ACC112 (cell line): ENCODE measurements at regions not wholly inside any gene's neighbourhood (a gene's known extent, or its start where the extent isn't known, plus 50 kb on each side); places are given as distances from the start of the nearest gene placed in this dataset.

Experiments
- H2AFZ ChIP-seq: fragments of 200-600 bp; sonication (generic); one replicate; pipeline ENCODE4 v1.6.0; 2017; ENCODE audit warnings: antibody characterized with exemption, low read length; ENCODE audit not compliant: unreplicated experiment
- H3K27ac ChIP-seq: fragments of 200-600 bp; sonication (generic); 2 replicates; pipeline ENCODE4 v1.5.1; 2014; ENCODE audit warnings: low read depth, mild to moderate bottlenecking, antibody characterized with exemption, low read length, moderate library complexity
- H3K27me3 ChIP-seq: fragments of 200-600 bp; sonication (generic); 2 replicates; pipeline ENCODE4 v1.6.1; 2014; ENCODE audit warnings: mild to moderate bottlenecking, antibody characterized with exemption, low read length, moderate library complexity, mixed read lengths; ENCODE audit not compliant: insufficient read depth
- H3K36me3 ChIP-seq: fragments of 200-600 bp; sonication (generic); 2 replicates; pipeline ENCODE4 v1.6.1; 2016; ENCODE audit warnings: mild to moderate bottlenecking, antibody characterized with exemption, low read length, moderate library complexity, mixed read lengths; ENCODE audit not compliant: insufficient read depth
- H3K4me1 ChIP-seq: fragments of 200-600 bp; sonication (generic); one replicate; pipeline ENCODE4 v1.6.1; 2016; ENCODE audit warnings: low read length, mixed read lengths; ENCODE audit not compliant: insufficient read depth, unreplicated experiment, control insufficient read depth
- H3K4me3 ChIP-seq: fragments of 200-600 bp; sonication (generic); 2 replicates; pipeline ENCODE4 v1.5.1; 2014; ENCODE audit warnings: mild to moderate bottlenecking, low read depth, low read length
- H3K79me2 ChIP-seq: fragments of 200-600 bp; sonication (generic); one replicate; pipeline ENCODE4 v1.6.0; 2016; ENCODE audit warnings: low read length; ENCODE audit not compliant: control insufficient read depth, unreplicated experiment, insufficient read depth

DNA sequence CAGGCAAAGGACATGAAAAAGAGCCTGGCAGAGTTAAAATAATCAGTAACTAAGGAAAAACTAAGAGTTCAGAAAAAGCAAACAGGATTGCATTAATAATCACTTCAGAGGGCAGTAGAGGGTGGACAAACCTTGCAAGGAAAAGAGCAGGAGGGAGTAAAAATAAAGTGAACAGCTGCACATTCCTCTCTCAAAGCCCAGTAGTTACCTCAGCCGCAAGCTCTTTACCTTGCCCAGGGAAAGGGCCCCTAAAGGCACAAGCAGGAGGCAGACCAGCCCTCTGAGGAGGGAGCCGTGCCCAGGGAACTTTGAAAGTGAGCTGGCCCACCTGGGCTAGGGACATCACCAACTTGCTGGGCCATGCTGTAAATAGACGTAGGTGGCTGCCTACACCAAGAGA is 196.9 kb downstream of the C1D start:
- H3K27me3 ChIP-seq, result no peaks in the 10 kb centered on the region
- H3K27ac ChIP-seq, result no peak overlapping the region
- H3K36me3 ChIP-seq, result no peaks in the 10 kb centered on the region
- peaks cover 23% of the 10 kb centered on the region for H3K4me1 ChIP-seq
- H2AFZ ChIP-seq, result no peak overlapping the region
- no peaks in the 10 kb centered on the region for H3K79me2 ChIP-seq
- no peak overlapping the region for H3K4me3 ChIP-seq

DNA sequence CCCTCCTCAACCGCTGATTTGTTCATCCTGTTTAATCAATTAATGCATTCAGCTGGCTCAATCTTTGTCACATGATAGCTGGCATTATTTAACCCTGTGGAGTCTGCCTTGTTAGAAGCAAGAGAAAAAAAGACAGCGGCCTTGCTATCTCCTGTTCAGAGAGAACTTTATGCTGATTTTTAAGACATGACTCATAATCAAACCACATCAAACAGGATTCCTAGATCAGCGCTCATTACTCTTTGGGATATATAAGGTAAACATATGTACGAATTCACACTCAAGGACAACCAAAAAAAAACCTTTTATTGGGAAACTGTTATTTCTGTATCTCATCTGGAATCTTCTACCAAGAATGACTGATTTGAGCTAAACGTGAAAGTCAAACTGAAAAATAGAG is 195.1 kb downstream of the C1D start:
- H3K4me1 ChIP-seq, result peaks cover 42% of the 10 kb centered on the region
- H3K4me3 ChIP-seq, result peak overlapping the region; percentile 31; the same call in 1 of the 2 replicates
- no peaks in the 10 kb centered on the region for H3K79me2 ChIP-seq
- H2AFZ ChIP-seq, result peak overlapping the region; percentile 11
- no peaks in the 10 kb centered on the region for H3K36me3 ChIP-seq
- 0 out of 2 replicates have a peak overlapping the region, but pooled peaks have one; percentile 7 for H3K27ac ChIP-seq
- H3K27me3 ChIP-seq, result no peaks in the 10 kb centered on the region

GRCh38 chr2:67871686-67872412 is 191.0 kb downstream of the C1D start:
- Histone ChIP-seq H3K4me3 (peak overlapping the region; percentile 46; the same call in 1 of the 2 replicates), H2AFZ (peak overlapping the region; percentile 92), H3K27me3 (no peaks in the 10 kb centered on the region), H3K4me1 (peaks cover 47% of the 10 kb centered on the region), H3K27ac (peak overlapping the region; percentile 97), H3K79me2 (no peaks in the 10 kb centered on the region), H3K36me3 (no peaks in the 10 kb centered on the region)

DNA sequence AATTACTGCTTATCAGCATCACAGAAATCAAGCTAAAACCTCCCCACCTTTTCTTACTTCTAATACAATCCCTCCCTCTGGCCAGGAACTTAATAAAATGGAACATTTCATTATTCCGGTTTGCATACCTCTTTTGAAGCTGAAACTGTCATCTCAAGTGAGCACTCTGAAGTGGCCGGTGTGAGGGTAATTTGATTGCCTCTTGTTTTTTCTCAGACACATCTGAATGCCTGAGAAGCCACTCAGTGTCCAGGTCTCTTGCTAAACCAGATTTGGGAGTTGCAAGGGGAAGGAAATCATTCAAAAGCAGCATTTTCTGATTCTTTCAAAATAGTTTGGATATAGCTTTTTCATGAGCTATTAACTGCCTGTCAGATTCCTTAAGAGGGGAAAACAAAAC is 190.3 kb downstream of the C1D start:
- H3K36me3 ChIP-seq, result no peaks in the 10 kb centered on the region
- no peak overlapping the region for H2AFZ ChIP-seq
- H3K4me3 ChIP-seq, result peak overlapping the region; percentile 46; the same call in 1 of the 2 replicates
- H3K27ac ChIP-seq, result peak overlapping the region; percentile 97
- peaks cover 44% of the 10 kb centered on the region for H3K4me1 ChIP-seq
- H3K79me2 ChIP-seq, result no peaks in the 10 kb centered on the region
- no peaks in the 10 kb centered on the region for H3K27me3 ChIP-seq

GRCh38 chr2:67873916-67874315 is 188.9 kb downstream of the C1D start:
- Histone ChIP-seq H3K79me2 (no peaks in the 10 kb centered on the region), H3K27me3 (no peaks in the 10 kb centered on the region), H2AFZ (no peak overlapping the region), H3K4me1 (peaks cover 30% of the 10 kb centered on the region), H3K36me3 (no peaks in the 10 kb centered on the region), H3K27ac (no peak overlapping the region), H3K4me3 (no peak overlapping the region)

DNA sequence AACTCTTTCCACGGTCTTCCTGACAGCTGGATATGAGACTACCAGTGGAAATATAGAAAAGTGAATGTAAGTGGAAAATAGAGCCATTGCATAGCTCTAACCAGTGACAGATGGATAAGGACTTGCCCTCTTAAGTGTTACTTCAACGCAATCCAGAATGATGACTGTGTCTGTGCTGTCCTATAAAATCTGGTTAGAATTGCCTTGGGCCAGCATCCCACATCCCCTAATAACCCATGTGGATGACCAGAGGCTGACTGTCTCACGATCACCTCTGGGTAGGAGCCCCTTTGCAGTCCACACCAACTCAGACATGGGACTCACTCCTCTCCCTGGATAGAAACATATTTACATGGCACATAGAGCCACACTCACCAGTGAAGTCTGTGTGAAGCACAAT is 186.6 kb downstream of the C1D start:
- Histone ChIP-seq H3K4me3 (no peak overlapping the region), H3K4me1 (peaks cover 34% of the 10 kb centered on the region), H3K27ac (no peak overlapping the region), H3K79me2 (no peaks in the 10 kb centered on the region), H3K36me3 (no peaks in the 10 kb centered on the region), H3K27me3 (no peaks in the 10 kb centered on the region), H2AFZ (no peak overlapping the region)

DNA sequence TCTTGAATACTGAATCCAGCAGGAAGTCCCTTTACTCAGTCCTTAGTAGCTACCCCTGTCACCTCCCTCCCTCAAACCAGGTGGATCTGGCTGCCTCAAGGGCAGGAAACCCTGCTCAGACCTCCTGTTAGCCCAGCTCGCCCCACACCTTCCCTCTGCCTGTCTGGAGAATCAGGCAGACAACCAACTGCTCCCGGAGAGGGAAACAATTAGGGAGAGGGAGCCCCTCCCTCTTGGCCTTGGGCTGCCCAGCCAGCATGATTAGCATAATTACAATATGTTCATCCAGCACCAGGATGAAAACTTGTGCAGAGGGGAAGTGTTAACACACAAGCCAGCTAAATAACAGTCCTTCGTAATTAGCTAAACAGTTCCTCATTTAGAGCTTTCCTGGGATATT is 185.5 kb downstream of the C1D start:
- Histone ChIP-seq H3K4me1 (peaks cover 23% of the 10 kb centered on the region), H3K27me3 (no peaks in the 10 kb centered on the region), H3K27ac (no peak overlapping the region), H2AFZ (no peak overlapping the region), H3K4me3 (no peak overlapping the region), H3K36me3 (no peaks in the 10 kb centered on the region), H3K79me2 (no peaks in the 10 kb centered on the region)

- H3K4me1 ChIP-seq, result peaks cover 13% of the 10 kb centered on the region
- H3K36me3 ChIP-seq, result no peaks in the 10 kb centered on the region
- no peak overlapping the region for H3K4me3 ChIP-seq
- H3K79me2 ChIP-seq, result no peaks in the 10 kb centered on the region
- H2AFZ ChIP-seq, result no peak overlapping the region
- H3K27ac ChIP-seq, result no peak overlapping the region
- no peaks in the 10 kb centered on the region for H3K27me3 ChIP-seq
Observed at GRCh38 chr2:67878743-67879142, 184.1 kb downstream of the C1D start.

- Histone ChIP-seq H3K27me3 (no peaks in the 10 kb centered on the region), H3K79me2 (no peaks in the 10 kb centered on the region), H3K4me3 (peak overlapping the region; percentile 34; the same call in 1 of the 2 replicates), H3K4me1 (peaks cover 13% of the 10 kb centered on the region), H3K36me3 (no peaks in the 10 kb centered on the region), H3K27ac (peak overlapping the region; percentile 52), H2AFZ (peak overlapping the region; percentile 15)
Observed at GRCh38 chr2:67879586-67880290, 183.1 kb downstream of the C1D start.

DNA sequence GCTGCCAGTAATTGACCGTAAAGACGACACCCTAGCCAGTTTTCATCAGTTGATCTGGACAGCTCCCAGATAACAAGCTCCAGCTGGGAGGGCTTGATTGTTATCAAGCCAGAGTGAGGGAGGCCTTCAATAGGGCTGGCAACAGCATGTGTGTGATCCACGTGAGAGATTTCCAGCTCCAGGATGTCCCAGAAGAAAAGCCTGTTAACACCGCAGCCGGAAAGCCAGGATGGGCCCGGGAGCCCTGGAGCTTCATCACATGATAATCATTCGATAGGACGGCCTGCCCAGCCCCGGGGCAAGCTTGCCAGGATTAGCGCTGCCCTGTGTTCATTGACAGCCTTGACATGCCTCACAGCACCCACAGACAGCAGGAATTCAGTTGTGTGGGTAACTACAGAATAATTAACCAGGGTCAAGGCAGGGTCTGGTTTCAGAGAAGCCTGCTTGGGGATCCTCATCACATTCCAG is 182.5 kb downstream of the C1D start:
- H3K27ac ChIP-seq, result peak overlapping the region; percentile 52
- H3K27me3 ChIP-seq, result no peaks in the 10 kb centered on the region
- no peaks in the 10 kb centered on the region for H3K79me2 ChIP-seq
- H3K36me3 ChIP-seq, result no peaks in the 10 kb centered on the region
- peak overlapping the region; percentile 34; the same call in 1 of the 2 replicates for H3K4me3 ChIP-seq
- peak overlapping the region; percentile 15 for H2AFZ ChIP-seq
- peaks cover 16% of the 10 kb centered on the region for H3K4me1 ChIP-seq

DNA sequence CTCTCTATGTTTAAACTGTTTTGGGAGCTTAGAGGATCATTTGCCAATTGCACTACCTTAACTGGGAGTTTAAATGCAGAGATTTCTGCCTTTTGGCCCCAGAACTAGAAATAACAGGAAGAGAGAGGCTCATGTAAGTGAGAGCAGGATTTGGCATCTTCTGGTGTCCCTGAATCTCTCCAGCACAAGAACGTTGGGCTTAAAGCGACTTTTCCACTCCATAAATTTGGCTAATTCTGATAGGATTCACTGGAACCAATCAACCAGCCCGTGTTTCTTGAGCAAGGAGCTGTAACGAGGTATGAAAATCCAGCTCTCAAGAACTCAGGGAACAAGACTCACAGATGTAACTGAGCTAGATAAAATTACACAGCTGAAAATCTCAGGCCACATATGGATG is 181.0 kb downstream of the C1D start:
- Histone ChIP-seq H3K36me3 (no peaks in the 10 kb centered on the region), H3K27me3 (no peaks in the 10 kb centered on the region), H3K79me2 (no peaks in the 10 kb centered on the region), H3K4me1 (peaks cover 16% of the 10 kb centered on the region), H3K27ac (no peak overlapping the region), H3K4me3 (no peak overlapping the region), H2AFZ (no peak overlapping the region)
